Heart right ventricle (tissue), 16 donors: ENCODE measurements at regions not wholly inside any gene's neighbourhood (a gene's known extent, or its start where the extent isn't known, plus 50 kb on each side); places are given as distances from the start of the nearest gene placed in this dataset.

Experiments used
- ATAC-seq, 8 donors: fragments of 200-7000 bp; cut with Tn5 transposase; one replicate each; pipeline ENCODE4 v1.9.1; 2020; ENCODE audit warnings: mild to moderate bottlenecking in 8 of 8, moderate library complexity in 8 of 8, moderate number of reproducible peaks in 1 of 8
- DNase-seq, 2 donors: peaks; one replicate each; pipeline ENCODE4 v3.0.0-alpha.2; 2020
- H3K27ac ChIP-seq, 10 donors: fragments of 200-600 bp; sonication (generic) in 2 of 10; one replicate each; pipeline versions ENCODE4 v1.5.0 to v1.8.0; 2020 to 2022; ENCODE audit warnings: mild to moderate bottlenecking in 3 of 10
- H3K27me3 ChIP-seq, 7 donors: fragments of 200-600 bp; one replicate each; pipeline ENCODE4 v1.8.0; 2021 to 2022; ENCODE audit warnings: mild to moderate bottlenecking in 2 of 7
- H3K36me3 ChIP-seq, 9 donors: fragments of 200-600 bp; sonication (generic) in 1 of 9; one replicate each; pipeline versions ENCODE4 v1.5.0 to v1.8.0; 2020 to 2022; ENCODE audit warnings: mild to moderate bottlenecking in 2 of 9
- H3K4me1 ChIP-seq, 9 donors: fragments of 200-600 bp; sonication (generic) in 1 of 9; one replicate each; pipeline versions ENCODE4 v1.5.0 to v1.8.0; 2020 to 2022; ENCODE audit warnings: mild to moderate bottlenecking in 4 of 9
- H3K4me3 ChIP-seq, 10 donors: fragments of 200-600 bp; sonication (generic) in 2 of 10; one replicate each; pipeline versions ENCODE4 v1.5.0 to v1.8.0; 2020 to 2022; ENCODE audit warnings: mild to moderate bottlenecking in 7 of 10, moderate library complexity in 2 of 10
- H3K9me3 ChIP-seq, 11 donors: fragments of 200-600 bp in 10 of 11; sonication (generic) in 2 of 11; one replicate each; pipeline versions ENCODE4 v1.5.0 to v1.8.0; 2013 to 2022; ENCODE audit warnings: mild to moderate bottlenecking in 2 of 11, control low read depth in 1 of 11, moderate library complexity in 1 of 11
- WGBS, 2 donors: extraction: QIAGEN DNeasy Blood & Tissue Kit; methylation state at CpG; one replicate each; pipeline ENCODE4 v1.1.7; 2013; ENCODE audit warnings: inconsistent platforms in 1 of 2; 5-methylcytosine and 5-hydroxymethylcytosine counted together
- intact Hi-C, 10 donors: fragments of 100-400 bp; cut with DNase I; formaldehyde crosslinking; loops; one replicate each; pipeline versions ENCODE4 v1.11.1 to v1.14.2; 2022
- TF ChIP-seq, protein P1 (sequence below), 9 donors: fragments of 200-600 bp; sonication (generic) in 2 of 9; IDR thresholded peaks; one replicate each; pipeline versions ENCODE4 v1.5.0 to v1.8.0; 2021 to 2022; ENCODE audit warnings: antibody characterized with exemption in 9 of 9, mild to moderate bottlenecking in 5 of 9, moderate library complexity in 1 of 9
- donor health status: Arrhythmogenic right ventricular cardiomyopathy.
- donor health status: ischemic (EF 13 %, LVEDD 7.1; RV severe dilation, severe dysfunction).
- donor health status: healthy with polysubstance abuse.
- donor health status: DM: no; HTN: yes; CAD: no.
- donor health status: DM: no; HTN: no; CAD: no.
- donor health status: ischemic (EF 25% LVEDD 6.9; RV normal size, moderate dysfunction).
- donor health status: ischemic (EF 25% LVEDD 5.7; RV mildly dilated, moderate dysfunction).
- donor health status: healthy.
- donor health status: DM: yes; HTN: yes; CAD: no.
- donor health status: Ischemic cardiomyopathy.
- donor health status: ischemic (EF 35%, LVEDD 5.7; RV mildly dilated, moderate dysfunction).
- donor health status: nonischemic (EF 11% LVEDD 7.7; RV severe dilation, severe dysfunction).
- donor health status: DM: yes; HTN: yes; CAD: no.
- donor health status: PGD.
- donor health status: ischemic (EF 29% LVEDD 5.4; RV normal size, mild dysfunction).
- donor health status: nonischemic (EF 23%, LVEDD 6.1; RV moderate dilation, normal function).

DNA sequence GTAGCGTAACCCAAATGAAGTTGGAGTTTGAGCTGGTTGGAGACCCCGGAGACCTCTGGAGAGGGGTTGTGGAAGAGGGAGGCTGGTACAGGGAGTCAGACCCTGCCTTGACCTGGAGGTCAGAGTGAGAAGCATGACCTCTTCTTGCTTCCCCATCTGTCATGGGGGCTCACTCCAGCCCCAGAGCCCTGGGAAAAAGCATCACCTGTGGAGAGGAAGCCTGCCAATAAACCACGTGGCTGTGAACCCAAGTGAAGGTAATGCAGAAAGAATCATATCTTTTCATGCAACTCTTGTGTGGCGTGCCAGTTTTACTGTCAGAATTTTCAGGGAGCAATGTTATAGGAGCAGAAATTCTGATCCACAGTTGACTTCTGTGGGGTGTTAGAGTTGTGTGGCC is 178.5 kb upstream of the PRICKLE1 start:
- peaks cover 0 to 20% (median 9%) of the 10 kb centered on the region in 9 donors for H3K4me1 ChIP-seq
- no peak for DNase-seq
- WGBS, 2 donors: 93 to 98% methylated on average over 4 of the region's 4 CpGs
- TF ChIP-seq, protein P1, sequence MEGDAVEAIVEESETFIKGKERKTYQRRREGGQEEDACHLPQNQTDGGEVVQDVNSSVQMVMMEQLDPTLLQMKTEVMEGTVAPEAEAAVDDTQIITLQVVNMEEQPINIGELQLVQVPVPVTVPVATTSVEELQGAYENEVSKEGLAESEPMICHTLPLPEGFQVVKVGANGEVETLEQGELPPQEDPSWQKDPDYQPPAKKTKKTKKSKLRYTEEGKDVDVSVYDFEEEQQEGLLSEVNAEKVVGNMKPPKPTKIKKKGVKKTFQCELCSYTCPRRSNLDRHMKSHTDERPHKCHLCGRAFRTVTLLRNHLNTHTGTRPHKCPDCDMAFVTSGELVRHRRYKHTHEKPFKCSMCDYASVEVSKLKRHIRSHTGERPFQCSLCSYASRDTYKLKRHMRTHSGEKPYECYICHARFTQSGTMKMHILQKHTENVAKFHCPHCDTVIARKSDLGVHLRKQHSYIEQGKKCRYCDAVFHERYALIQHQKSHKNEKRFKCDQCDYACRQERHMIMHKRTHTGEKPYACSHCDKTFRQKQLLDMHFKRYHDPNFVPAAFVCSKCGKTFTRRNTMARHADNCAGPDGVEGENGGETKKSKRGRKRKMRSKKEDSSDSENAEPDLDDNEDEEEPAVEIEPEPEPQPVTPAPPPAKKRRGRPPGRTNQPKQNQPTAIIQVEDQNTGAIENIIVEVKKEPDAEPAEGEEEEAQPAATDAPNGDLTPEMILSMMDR (IDR thresholded peaks at IDR 0.05): no peak
- no peak overlapping the region for H3K27ac ChIP-seq
- ATAC-seq: no peak
- peaks cover 0 to 12% (median 6%) of the 10 kb centered on the region in 11 donors for H3K9me3 ChIP-seq
- intact Hi-C loops: loop anchor here in 1 of 10 donors (10.0 kb wide), 1 partner anchor 197 kb away; no protein-coding TSS in a partner anchor
- no peaks in the 10 kb centered on the region for H3K36me3 ChIP-seq
- H3K4me3 ChIP-seq: no peak overlapping the region
- H3K27me3 ChIP-seq: no peaks in the 10 kb centered on the region

DNA sequence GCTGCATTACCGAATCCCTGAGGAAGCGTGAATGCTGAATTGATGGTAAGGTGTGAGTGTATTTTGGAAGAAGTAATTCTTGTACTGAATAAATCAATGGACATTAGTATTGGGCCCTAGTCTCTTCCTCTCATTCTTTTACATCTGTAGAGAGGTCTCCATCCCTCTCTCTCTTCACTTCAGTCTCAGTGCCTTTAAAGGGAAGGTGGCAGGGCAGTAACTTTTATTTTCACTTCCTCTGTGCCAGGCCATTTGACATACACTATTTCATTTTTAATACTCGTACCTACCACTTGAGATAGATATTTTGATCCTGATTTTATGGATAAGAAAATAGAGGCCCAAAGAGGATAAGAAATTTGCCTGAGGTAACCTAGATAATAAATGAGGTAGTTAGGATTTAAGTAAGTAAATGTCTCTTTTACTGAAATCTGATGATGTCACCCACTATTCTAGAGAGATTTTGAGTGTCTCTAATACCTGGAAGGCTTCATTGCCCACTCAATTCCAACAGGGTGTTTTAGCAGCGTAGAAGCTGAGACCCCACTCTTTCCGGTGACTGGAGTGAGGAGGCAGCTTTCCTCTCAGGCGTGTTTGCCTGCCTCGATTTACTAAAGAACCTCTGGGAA is 177.9 kb upstream of the PRICKLE1 start:
- H3K4me1 ChIP-seq: peaks cover 0 to 20% (median 9%) of the 10 kb centered on the region in 9 donors
- peaks cover 0 to 9% (median 6%) of the 10 kb centered on the region in 11 donors for H3K9me3 ChIP-seq
- H3K27ac ChIP-seq: no peak overlapping the region
- H3K4me3 ChIP-seq: no peak overlapping the region
- TF ChIP-seq, protein P1 (IDR thresholded peaks at IDR 0.05): no peak
- ATAC-seq: no peak
- H3K36me3 ChIP-seq: no peaks in the 10 kb centered on the region
- 90 to 91% methylated on average over 7 of the region's 7 CpGs for WGBS, 2 donors
- intact Hi-C loops: loop anchor here in 1 of 10 donors (10.0 kb wide), 1 partner anchor 197 kb away; no protein-coding TSS in a partner anchor
- no peak for DNase-seq
- H3K27me3 ChIP-seq: no peaks in the 10 kb centered on the region

DNA sequence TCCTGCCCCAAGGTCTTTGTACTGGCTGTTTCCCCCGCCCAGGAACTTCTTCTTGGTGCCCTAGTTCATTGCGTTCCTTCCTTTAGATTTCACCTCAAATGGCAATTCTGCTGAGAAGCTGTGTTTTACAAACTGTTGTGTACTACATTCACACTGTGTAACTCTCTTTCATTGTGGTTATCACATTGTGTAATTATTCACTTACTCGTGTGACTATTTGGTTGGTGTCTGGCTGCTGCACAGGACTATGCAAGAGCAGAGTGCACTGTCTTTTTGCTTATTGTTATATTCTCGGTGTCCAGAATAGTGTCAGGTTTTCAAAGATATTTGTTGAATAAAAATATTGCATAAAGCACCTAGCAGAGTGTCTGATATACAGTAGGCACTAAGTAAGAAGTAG is 177.2 kb upstream of the PRICKLE1 start:
- intact Hi-C loops: loop anchor here in 1 of 10 donors (10.0 kb wide), 1 partner anchor 198 kb away; no protein-coding TSS in a partner anchor
- H3K4me1 ChIP-seq: peaks cover 0 to 27% (median 12%) of the 10 kb centered on the region in 9 donors
- WGBS, 2 donors: 80 to 94% methylated on average over 4 of the region's 4 CpGs
- DNase-seq (no peak), ATAC-seq (no peak)
- peaks cover 0 to 3% (median 0%) of the 10 kb centered on the region in 11 donors for H3K9me3 ChIP-seq
- H3K27ac ChIP-seq: no peak overlapping the region
- TF ChIP-seq, protein P1 (IDR thresholded peaks at IDR 0.05): no peak
- H3K27me3 ChIP-seq: no peaks in the 10 kb centered on the region
- H3K36me3 ChIP-seq: no peaks in the 10 kb centered on the region
- no peak overlapping the region for H3K4me3 ChIP-seq

DNA sequence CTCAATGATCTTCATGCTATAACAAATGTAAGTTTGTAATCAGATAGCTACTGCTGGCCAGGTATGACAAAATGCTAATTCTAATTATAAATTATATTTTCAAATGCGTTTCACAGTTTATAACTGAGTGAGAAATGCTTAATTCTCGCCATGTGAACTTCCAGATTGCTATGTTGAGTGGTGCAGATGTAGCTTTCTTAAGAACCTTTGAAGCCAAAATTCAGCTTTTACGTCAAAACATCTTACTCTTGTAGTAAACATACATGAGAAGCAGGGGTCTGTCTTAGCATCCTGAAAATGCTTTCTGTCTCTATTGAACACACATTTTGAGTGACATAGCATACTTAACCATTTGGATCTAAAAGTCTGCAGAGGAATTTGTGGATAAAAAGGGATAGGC is 176.5 kb upstream of the PRICKLE1 start:
- peaks cover 0 to 29% (median 12%) of the 10 kb centered on the region in 9 donors for H3K4me1 ChIP-seq
- no peak for DNase-seq
- no peak overlapping the region for H3K27ac ChIP-seq
- ATAC-seq: no peak
- no peaks in the 10 kb centered on the region for H3K27me3 ChIP-seq
- H3K4me3 ChIP-seq: no peak overlapping the region
- H3K9me3 ChIP-seq: no peaks in the 10 kb centered on the region
- WGBS, 2 donors: 93 to 95% methylated on average over 3 of the region's 3 CpGs
- TF ChIP-seq, protein P1 (IDR thresholded peaks at IDR 0.05): no peak
- no peaks in the 10 kb centered on the region for H3K36me3 ChIP-seq
- intact Hi-C loops: loop anchor here in 1 of 10 donors (10.0 kb wide), 1 partner anchor 199 kb away; no protein-coding TSS in a partner anchor
